MM.1S (cell line): ENCODE measurements at regions not wholly inside any gene's neighbourhood (a gene's known extent, or its start where the extent isn't known, plus 50 kb on each side); places are given as distances from the start of the nearest gene placed in this dataset.

Experiments
- DNase-seq: peaks from one replicate; pipeline ENCODE4 v3.0.0-alpha.2; 2015
- H2AFZ ChIP-seq: fragments of 300-600 bp; sonication (generic); 2 replicates; pipeline ENCODE4 v1.6.0; 2016; ENCODE audit warnings: antibody characterized with exemption, low read length
- H3F3A ChIP-seq: fragments of 300-600 bp; sonication (generic); 2 replicates; pipeline ENCODE4 v1.6.1; 2016; ENCODE audit warnings: mild to moderate bottlenecking, antibody characterized with exemption, low read length, moderate library complexity, mixed read lengths; ENCODE audit not compliant: insufficient read depth
- H3K27ac ChIP-seq: fragments of 300-600 bp; sonication (generic); 2 replicates; pipeline ENCODE4 v1.5.1; 2016; ENCODE audit warnings: mild to moderate bottlenecking, low read length
- H3K27me3 ChIP-seq: fragments of 300-600 bp; sonication (generic); replicated peaks from 2 replicates; pipeline ENCODE4 v1.6.0; 2016; ENCODE audit warnings: low read length; ENCODE audit not compliant: insufficient read depth
- H3K36me3 ChIP-seq: fragments of 300-600 bp; sonication (generic); replicated peaks from 2 replicates; pipeline ENCODE4 v1.6.1; 2016; ENCODE audit warnings: mild to moderate bottlenecking, low read length, mixed read lengths; ENCODE audit not compliant: insufficient read depth
- H3K4me1 ChIP-seq: fragments of 300-600 bp; sonication (generic); 2 replicates; pipeline ENCODE4 v1.6.1; 2016; ENCODE audit warnings: low read length, mixed read lengths
- H3K4me2 ChIP-seq: fragments of 300-600 bp; sonication (generic); 2 replicates; pipeline ENCODE4 v1.6.0; 2016; ENCODE audit warnings: low read depth, low read length
- H3K4me3 ChIP-seq: fragments of 300-600 bp; sonication (generic); 2 replicates; pipeline ENCODE4 v1.5.1; 2016; ENCODE audit warnings: low read length, mixed read lengths
- H3K79me2 ChIP-seq: fragments of 300-600 bp; sonication (generic); 2 replicates; pipeline ENCODE4 v1.6.1; 2016; ENCODE audit warnings: mixed run types, low read length, mixed read lengths
- H3K9ac ChIP-seq: fragments of 300-600 bp; sonication (generic); 2 replicates; pipeline ENCODE4 v1.6.1; 2016; ENCODE audit warnings: low read length, mixed read lengths
- H3K9me2 ChIP-seq: fragments of 300-600 bp; sonication (generic); replicated peaks from 2 replicates; pipeline ENCODE4 v1.6.1; 2016; ENCODE audit warnings: mild to moderate bottlenecking, low read length, mixed read lengths; ENCODE audit not compliant: insufficient read depth
- H3K9me3 ChIP-seq: fragments of 300-600 bp; sonication (generic); replicated peaks from 2 replicates; pipeline ENCODE4 v1.6.1; 2016; ENCODE audit warnings: mild to moderate bottlenecking, low read length, mixed read lengths; ENCODE audit not compliant: insufficient read depth
- H4K20me1 ChIP-seq: fragments of 300-600 bp; sonication (generic); 2 replicates; pipeline ENCODE4 v1.6.1; 2016; ENCODE audit warnings: mild to moderate bottlenecking, low read length, moderate library complexity, mixed read lengths; ENCODE audit not compliant: insufficient read depth
- EZH2 ChIP-seq: fragments of 300-600 bp; sonication (generic); optimal IDR thresholded peaks from 2 replicates; pipeline ENCODE3; 2017; ENCODE audit warnings: low read depth, mild to moderate bottlenecking, antibody characterized with exemption, low read length, mixed read lengths
- EZH2phosphoT487 ChIP-seq: fragments of 300-600 bp; sonication (generic); IDR thresholded peaks from 2 replicates; pipeline ENCODE4 v1.6.1; 2018; ENCODE audit warnings: antibody characterized with exemption, low read length
- TF ChIP-seq, protein P1 (sequence below): fragments of 300-600 bp; sonication (generic); IDR thresholded peaks from 2 replicates; pipeline ENCODE4 v1.5.1; 2016; ENCODE audit warnings: antibody characterized with exemption, low read length, mixed read lengths

DNA sequence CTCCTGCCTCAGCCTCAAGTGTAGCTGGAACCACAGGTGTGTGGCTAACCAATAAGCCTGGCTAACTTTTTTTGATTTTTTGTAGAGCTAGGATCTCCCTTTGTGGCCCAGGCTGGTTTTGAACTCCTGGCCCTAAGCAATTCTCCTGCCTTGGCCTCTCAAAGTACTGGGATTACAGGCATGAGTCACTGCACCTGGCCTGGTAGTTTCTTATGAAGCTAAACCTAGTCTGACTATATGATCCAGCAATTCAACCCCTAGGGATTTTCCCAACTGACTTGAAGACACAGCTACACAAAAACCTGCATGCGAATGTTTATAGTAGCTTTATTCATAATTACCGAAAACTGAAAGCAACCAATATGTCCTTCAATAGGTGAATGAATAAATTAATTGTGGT lies 176.2 kb upstream of the IRX3 start:
- no peaks in the 10 kb centered on the region for H3K79me2 ChIP-seq
- H3K4me3 ChIP-seq: no peak overlapping the region
- H3K27me3 ChIP-seq: no peaks in the 10 kb centered on the region
- H3K4me2 ChIP-seq: no peak overlapping the region
- TF ChIP-seq EZH2phosphoT487 (no peak), EZH2 (no peak)
- TF ChIP-seq, protein P1, sequence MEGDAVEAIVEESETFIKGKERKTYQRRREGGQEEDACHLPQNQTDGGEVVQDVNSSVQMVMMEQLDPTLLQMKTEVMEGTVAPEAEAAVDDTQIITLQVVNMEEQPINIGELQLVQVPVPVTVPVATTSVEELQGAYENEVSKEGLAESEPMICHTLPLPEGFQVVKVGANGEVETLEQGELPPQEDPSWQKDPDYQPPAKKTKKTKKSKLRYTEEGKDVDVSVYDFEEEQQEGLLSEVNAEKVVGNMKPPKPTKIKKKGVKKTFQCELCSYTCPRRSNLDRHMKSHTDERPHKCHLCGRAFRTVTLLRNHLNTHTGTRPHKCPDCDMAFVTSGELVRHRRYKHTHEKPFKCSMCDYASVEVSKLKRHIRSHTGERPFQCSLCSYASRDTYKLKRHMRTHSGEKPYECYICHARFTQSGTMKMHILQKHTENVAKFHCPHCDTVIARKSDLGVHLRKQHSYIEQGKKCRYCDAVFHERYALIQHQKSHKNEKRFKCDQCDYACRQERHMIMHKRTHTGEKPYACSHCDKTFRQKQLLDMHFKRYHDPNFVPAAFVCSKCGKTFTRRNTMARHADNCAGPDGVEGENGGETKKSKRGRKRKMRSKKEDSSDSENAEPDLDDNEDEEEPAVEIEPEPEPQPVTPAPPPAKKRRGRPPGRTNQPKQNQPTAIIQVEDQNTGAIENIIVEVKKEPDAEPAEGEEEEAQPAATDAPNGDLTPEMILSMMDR: no peak
- H3K9me2 ChIP-seq: no peaks in the 10 kb centered on the region
- no peaks in the 10 kb centered on the region for H3K9me3 ChIP-seq
- H3K4me1 ChIP-seq: no peaks in the 10 kb centered on the region
- no peak overlapping the region for H2AFZ ChIP-seq
- H3F3A ChIP-seq: no peaks in the 10 kb centered on the region
- no peak overlapping the region for H3K9ac ChIP-seq
- DNase-seq: no peak
- H4K20me1 ChIP-seq: no peaks in the 10 kb centered on the region
- no peak overlapping the region for H3K27ac ChIP-seq
- no peaks in the 10 kb centered on the region for H3K36me3 ChIP-seq

DNA sequence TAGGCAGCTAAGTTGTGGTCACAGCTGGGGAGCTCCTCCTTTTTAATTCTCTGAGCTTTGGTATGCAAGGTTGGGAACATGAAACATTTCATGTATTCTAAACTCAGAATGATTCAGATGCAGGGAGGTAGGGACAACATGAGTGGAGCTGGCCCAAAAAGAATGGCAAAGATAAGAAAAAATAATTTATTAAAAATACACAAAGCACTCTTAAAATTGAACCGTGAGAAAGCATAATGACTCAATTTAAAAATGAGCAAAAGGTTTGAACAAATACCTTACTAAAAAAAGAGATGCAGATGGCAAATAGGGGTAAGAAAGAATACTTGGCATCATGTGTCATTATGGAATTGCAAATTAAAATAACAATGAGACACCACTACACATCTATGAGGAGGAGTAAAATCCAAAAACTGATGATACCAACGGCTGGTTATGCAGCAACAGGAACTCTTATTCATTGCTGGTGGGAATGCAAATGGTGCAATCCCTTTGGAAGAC lies 175.6 kb upstream of the IRX3 start:
- TF ChIP-seq EZH2phosphoT487: no peak
- TF ChIP-seq EZH2: no peak
- TF ChIP-seq, protein P1: no peak
- Histone ChIP-seq H3F3A (no peaks in the 10 kb centered on the region), H3K27me3 (no peaks in the 10 kb centered on the region), H4K20me1 (no peaks in the 10 kb centered on the region), H3K4me2 (no peak overlapping the region), H3K4me1 (no peaks in the 10 kb centered on the region), H3K79me2 (no peaks in the 10 kb centered on the region), H3K36me3 (no peaks in the 10 kb centered on the region), H3K9me2 (no peaks in the 10 kb centered on the region), H3K27ac (no peak overlapping the region), H3K9me3 (no peaks in the 10 kb centered on the region), H2AFZ (no peak overlapping the region), H3K9ac (no peak overlapping the region), H3K4me3 (no peak overlapping the region)
- DNase-seq: no peak

DNA sequence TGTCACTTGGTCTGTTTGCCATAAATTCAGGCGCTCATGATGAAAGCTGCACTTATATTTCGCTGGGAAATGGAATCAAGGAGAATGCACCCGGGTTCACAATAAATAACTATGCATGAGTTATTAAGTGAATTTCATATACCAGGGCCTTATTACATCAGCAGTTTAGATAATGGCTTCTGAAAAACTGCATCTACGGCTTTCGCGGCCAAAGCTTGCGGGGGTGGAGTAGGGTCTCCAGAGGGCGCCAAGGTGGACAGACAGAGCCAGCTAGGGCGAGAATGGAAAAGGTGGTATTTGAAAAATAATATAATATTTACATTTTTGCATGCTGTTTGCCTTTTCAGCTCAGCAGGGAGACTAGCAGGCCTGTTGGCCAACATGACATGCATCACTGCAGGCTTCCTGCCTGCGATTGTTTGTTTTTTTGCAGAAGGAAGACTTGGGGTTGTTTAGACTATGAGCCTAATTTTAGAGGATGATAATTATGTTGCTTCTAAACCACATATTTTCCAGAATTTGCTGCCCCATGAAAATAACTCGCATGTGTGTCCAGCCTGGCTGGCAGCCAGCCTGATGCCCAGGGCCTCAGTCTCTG lies 173.8 kb upstream of the IRX3 start:
- Histone ChIP-seq H3K36me3 (no peaks in the 10 kb centered on the region), H3K27ac (no peak overlapping the region), H3K9me2 (no peaks in the 10 kb centered on the region), H4K20me1 (no peaks in the 10 kb centered on the region), H3K79me2 (no peaks in the 10 kb centered on the region), H3K9ac (no peak overlapping the region), H3K4me3 (no peak overlapping the region), H2AFZ (no peak overlapping the region), H3K9me3 (no peaks in the 10 kb centered on the region), H3K4me2 (no peak overlapping the region), H3F3A (no peaks in the 10 kb centered on the region), H3K27me3 (no peaks in the 10 kb centered on the region), H3K4me1 (no peaks in the 10 kb centered on the region)
- TF ChIP-seq EZH2phosphoT487 (no peak), EZH2 (no peak)
- TF ChIP-seq, protein P1: no peak
- DNase-seq: no peak
